ENCODE measurements at regions not wholly inside any gene's neighbourhood (a gene's known extent, or its start where the extent isn't known, plus 50 kb on each side); places are given as distances from the start of the nearest gene placed in this dataset.
A peak's percentile ranks its signal among the peaks of the same experiment; 100 is the strongest.
"Not testable (repeated sequence)": the region's sequence is repeated elsewhere in the genome, so short reads cannot be mapped to it uniquely, and the experiment has no call there.

- H2AK5ac ChIP-seq (ENCODE audit: low read length); H3K79me2 ChIP-seq (ENCODE audit: control insufficient read depth, insufficient read depth, low read length); H3K4me1 ChIP-seq (ENCODE audit: control insufficient read depth, low read depth, low read length); H3K27me3 ChIP-seq (ENCODE audit: insufficient read depth, low read length, poor library complexity); H2BK5ac ChIP-seq (ENCODE audit: low read length); H4K5ac ChIP-seq (ENCODE audit: low read length); H3K9ac ChIP-seq (ENCODE audit: low read length); H3K36me3 ChIP-seq (ENCODE audit: control insufficient read depth, insufficient read depth, low read length); DNase-seq; H3K79me1 ChIP-seq (ENCODE audit: low read length); H3K4me2 ChIP-seq (ENCODE audit: low read length); H2BK15ac ChIP-seq (replicated peaks; ENCODE audit: low read depth); H3K18ac ChIP-seq (ENCODE audit: low read length); H2BK120ac ChIP-seq (ENCODE audit: low read depth, low read length); H3K23ac ChIP-seq (ENCODE audit: low read length); H3K4me3 ChIP-seq (ENCODE audit: low read length); H4K8ac ChIP-seq (ENCODE audit: low read depth, low read length); H3K4ac ChIP-seq (ENCODE audit: low read depth, low read length); H3K56ac ChIP-seq (ENCODE audit: low read length); H3K27ac ChIP-seq (ENCODE audit: low read depth, low read length): not testable (repeated sequence)
- WGBS (ENCODE audit: extremely low coverage, insufficient coverage, low lambda C conversion rate): no CpG with 5 or more reads among the region's 3 CpGs
Measured at GRCh38 chr2:180236061-180236460, 229.0 kb upstream of the CWC22 start.

- H3K27ac ChIP-seq (ENCODE audit: low read depth, low read length); DNase-seq; H4K5ac ChIP-seq (ENCODE audit: low read length); H3K4me3 ChIP-seq (ENCODE audit: low read length); H3K27me3 ChIP-seq (ENCODE audit: insufficient read depth, low read length, poor library complexity); H3K79me2 ChIP-seq (ENCODE audit: control insufficient read depth, insufficient read depth, low read length); H2BK5ac ChIP-seq (ENCODE audit: low read length); H3K18ac ChIP-seq (ENCODE audit: low read length); H3K4me2 ChIP-seq (ENCODE audit: low read length); H3K36me3 ChIP-seq (ENCODE audit: control insufficient read depth, insufficient read depth, low read length); H4K8ac ChIP-seq (ENCODE audit: low read depth, low read length); H2BK120ac ChIP-seq (ENCODE audit: low read depth, low read length); H3K56ac ChIP-seq (ENCODE audit: low read length); H2BK15ac ChIP-seq (replicated peaks; ENCODE audit: low read depth); H2AK5ac ChIP-seq (ENCODE audit: low read length); H3K4ac ChIP-seq (ENCODE audit: low read depth, low read length); H3K23ac ChIP-seq (ENCODE audit: low read length); H3K9ac ChIP-seq (ENCODE audit: low read length); H3K4me1 ChIP-seq (ENCODE audit: control insufficient read depth, low read depth, low read length); H3K79me1 ChIP-seq (ENCODE audit: low read length): not testable (repeated sequence)
- no CpG with 5 or more reads among the region's 4 CpGs for WGBS (ENCODE audit: extremely low coverage, insufficient coverage, low lambda C conversion rate)
Measured at GRCh38 chr2:180235506-180235905, 228.4 kb upstream of the CWC22 start.

- H4K5ac ChIP-seq (ENCODE audit: low read length); H3K4me1 ChIP-seq (ENCODE audit: control insufficient read depth, low read depth, low read length); H3K4ac ChIP-seq (ENCODE audit: low read depth, low read length); H3K27ac ChIP-seq (ENCODE audit: low read depth, low read length); H2BK120ac ChIP-seq (ENCODE audit: low read depth, low read length); H3K18ac ChIP-seq (ENCODE audit: low read length); H2BK15ac ChIP-seq (replicated peaks; ENCODE audit: low read depth); H2AK5ac ChIP-seq (ENCODE audit: low read length); H3K79me1 ChIP-seq (ENCODE audit: low read length); H3K23ac ChIP-seq (ENCODE audit: low read length); H3K4me2 ChIP-seq (ENCODE audit: low read length); H3K4me3 ChIP-seq (ENCODE audit: low read length); H2BK5ac ChIP-seq (ENCODE audit: low read length); H3K9ac ChIP-seq (ENCODE audit: low read length); H3K79me2 ChIP-seq (ENCODE audit: control insufficient read depth, insufficient read depth, low read length); H3K27me3 ChIP-seq (ENCODE audit: insufficient read depth, low read length, poor library complexity); H3K56ac ChIP-seq (ENCODE audit: low read length); H3K36me3 ChIP-seq (ENCODE audit: control insufficient read depth, insufficient read depth, low read length); H4K8ac ChIP-seq (ENCODE audit: low read depth, low read length); DNase-seq: not testable (repeated sequence)
- WGBS (ENCODE audit: extremely low coverage, insufficient coverage, low lambda C conversion rate): no CpG with 5 or more reads among the region's 5 CpGs
Measured at GRCh38 chr2:180234991-180235390, 227.9 kb upstream of the CWC22 start.

GRCh38 chr2:180231015-180231414, 223.9 kb upstream of the CWC22 start:
- H3K79me2 ChIP-seq (ENCODE audit: control insufficient read depth, insufficient read depth, low read length): no peaks in the 10 kb centered on the region
- no peak overlapping the region for H3K27ac ChIP-seq (ENCODE audit: low read depth, low read length)
- H4K8ac ChIP-seq (ENCODE audit: low read depth, low read length): no peak overlapping the region
- no peak overlapping the region for H2AK5ac ChIP-seq (ENCODE audit: low read length)
- no peak overlapping the region for H3K23ac ChIP-seq (ENCODE audit: low read length)
- no CpG with 5 or more reads among the region's 1 CpG for WGBS (ENCODE audit: extremely low coverage, insufficient coverage, low lambda C conversion rate)
- H3K4me3 ChIP-seq (ENCODE audit: low read length): no peak overlapping the region
- no peak overlapping the region for H3K9ac ChIP-seq (ENCODE audit: low read length)
- H3K4me2 ChIP-seq (ENCODE audit: low read length): no peak overlapping the region
- no peak overlapping the region for H2BK5ac ChIP-seq (ENCODE audit: low read length)
- no peak overlapping the region for H3K56ac ChIP-seq (ENCODE audit: low read length)
- H2BK15ac ChIP-seq (replicated peaks; ENCODE audit: low read depth): no peak overlapping the region
- no peak overlapping the region for H4K5ac ChIP-seq (ENCODE audit: low read length)
- no peaks in the 10 kb centered on the region for H3K36me3 ChIP-seq (ENCODE audit: control insufficient read depth, insufficient read depth, low read length)
- peak; percentile 90 for DNase-seq
- H2BK120ac ChIP-seq (ENCODE audit: low read depth, low read length): no peak overlapping the region
- no peaks in the 10 kb centered on the region for H3K4me1 ChIP-seq (ENCODE audit: control insufficient read depth, low read depth, low read length)
- no peak overlapping the region for H3K18ac ChIP-seq (ENCODE audit: low read length)
- no peak overlapping the region for H3K4ac ChIP-seq (ENCODE audit: low read depth, low read length)
- no peaks in the 10 kb centered on the region for H3K27me3 ChIP-seq (ENCODE audit: insufficient read depth, low read length, poor library complexity)
- H3K79me1 ChIP-seq (ENCODE audit: low read length): no peaks in the 10 kb centered on the region

GRCh38 chr2:180227461-180227860, 220.4 kb upstream of the CWC22 start:
- Histone ChIP-seq H3K79me2 (ENCODE audit: control insufficient read depth, insufficient read depth, low read length) (no peaks in the 10 kb centered on the region), H2BK120ac (ENCODE audit: low read depth, low read length) (no peak overlapping the region)

GRCh38 chr2:180225118-180225517, 218.0 kb upstream of the CWC22 start:
- Histone ChIP-seq H3K9ac (ENCODE audit: low read length) (no peak overlapping the region), H2BK5ac (ENCODE audit: low read length) (no peak overlapping the region), H3K18ac (ENCODE audit: low read length) (no peak overlapping the region), H2BK120ac (ENCODE audit: low read depth, low read length) (no peak overlapping the region), H3K27ac (ENCODE audit: low read depth, low read length) (no peak overlapping the region), H3K56ac (ENCODE audit: low read length) (no peak overlapping the region), H4K8ac (ENCODE audit: low read depth, low read length) (no peak overlapping the region), H3K4ac (ENCODE audit: low read depth, low read length) (no peak overlapping the region), H3K4me2 (ENCODE audit: low read length) (no peak overlapping the region), H3K4me3 (ENCODE audit: low read length) (no peak overlapping the region), H3K79me2 (ENCODE audit: control insufficient read depth, insufficient read depth, low read length) (no peaks in the 10 kb centered on the region), H3K27me3 (ENCODE audit: insufficient read depth, low read length, poor library complexity) (no peaks in the 10 kb centered on the region), H3K36me3 (ENCODE audit: control insufficient read depth, insufficient read depth, low read length) (no peaks in the 10 kb centered on the region), H4K5ac (ENCODE audit: low read length) (no peak overlapping the region), H3K23ac (ENCODE audit: low read length) (no peak overlapping the region), H2AK5ac (ENCODE audit: low read length) (no peak overlapping the region), H2BK15ac (replicated peaks; ENCODE audit: low read depth) (no peak overlapping the region), H3K79me1 (ENCODE audit: low read length) (no peaks in the 10 kb centered on the region), H3K4me1 (ENCODE audit: control insufficient read depth, low read depth, low read length) (no peaks in the 10 kb centered on the region)
- DNase-seq: no peak

More at GRCh38 chr2:180227461-180227860, 220.4 kb upstream of the CWC22 start:
- Histone ChIP-seq H3K4ac (ENCODE audit: low read depth, low read length) (no peak overlapping the region), H2BK5ac (ENCODE audit: low read length) (no peak overlapping the region), H2BK15ac (replicated peaks; ENCODE audit: low read depth) (no peak overlapping the region), H3K36me3 (ENCODE audit: control insufficient read depth, insufficient read depth, low read length) (no peaks in the 10 kb centered on the region), H4K8ac (ENCODE audit: low read depth, low read length) (no peak overlapping the region), H3K4me1 (ENCODE audit: control insufficient read depth, low read depth, low read length) (no peaks in the 10 kb centered on the region), H3K18ac (ENCODE audit: low read length) (no peak overlapping the region), H3K27me3 (ENCODE audit: insufficient read depth, low read length, poor library complexity) (no peaks in the 10 kb centered on the region), H4K5ac (ENCODE audit: low read length) (no peak overlapping the region), H3K4me2 (ENCODE audit: low read length) (no peak overlapping the region), H3K4me3 (ENCODE audit: low read length) (no peak overlapping the region), H3K27ac (ENCODE audit: low read depth, low read length) (no peak overlapping the region), H3K56ac (ENCODE audit: low read length) (no peak overlapping the region), H3K79me1 (ENCODE audit: low read length) (no peaks in the 10 kb centered on the region), H2AK5ac (ENCODE audit: low read length) (no peak overlapping the region), H3K9ac (ENCODE audit: low read length) (no peak overlapping the region), H3K23ac (ENCODE audit: low read length) (no peak overlapping the region)
- no peak for DNase-seq
- WGBS (ENCODE audit: extremely low coverage, insufficient coverage, low lambda C conversion rate): no CpG with 5 or more reads among the region's 2 CpGs

Measured in mesendoderm (in vitro differentiated cells).